HepG2 (cell line): ENCODE measurements at regions not wholly inside any gene's neighbourhood (a gene's known extent, or its start where the extent isn't known, plus 50 kb on each side); places are given as distances from the start of the nearest gene placed in this dataset.

Experiments
- ATAC-seq: fragments of 200-7000 bp; cut with Tn5 transposase; 3 replicates; pipeline ENCODE4 v1.9.1; 2020; ENCODE audit warnings: mild to moderate bottlenecking, moderate library complexity
- BruUV-seq: library from RNA; stranded (reverse); fragments of 400-500 nt; replicated peaks from 2 replicates; lab custom pipeline; 2021; lab: Mats Ljungman, UMichigan
- CTCF ChIA-PET: fragments of 300-600 bp; formaldehyde crosslinking; extraction: SDS; loops from one replicate; lab custom pipeline; 2021; ENCODE audit warnings: low total read pairs, inconsistent platforms, low intra/inter-chr PET ratio; lab: Yijun Ruan, JAX
- POLR2A ChIA-PET: fragments of 350-600 bp; sonication (Branson Sonifier 250); formaldehyde crosslinking; loops from one replicate; lab custom pipeline; 2020; ENCODE audit warnings: antibody characterized with exemption, inconsistent platforms; lab: Yijun Ruan, JAX
- DNase-seq: peaks from one replicate; pipeline ENCODE4 v3.0.0-alpha.2; 2015; ENCODE audit warnings: low spot score
- FAIRE-seq: peaks from 3 replicates; lab custom pipeline; 2011; peaks lifted over from hg19 to GRCh38; lab: Jason Lieb, UNC
- H2AFZ ChIP-seq: one replicate; pipeline ENCODE4 v1.6.1; 2011; ENCODE audit warnings: low read length, inconsistent platforms
- H3K27ac ChIP-seq: fragments of 300-600 bp; 3 replicates; pipeline ENCODE4 v1.8.0; 2011; ENCODE audit warnings: mixed run types, mild to moderate bottlenecking, mixed read lengths, low read length, inconsistent platforms; ENCODE audit not compliant: insufficient read depth; ENCODE audit errors: extremely low read length
- H3K27me3 ChIP-seq, 2 experiments: fragments of 200-600 bp in 1 of 2; 2 replicates in 1 of 2; 3 replicates in 1 of 2; pipeline versions ENCODE4 v1.6.0 to v1.8.0; 2011; ENCODE audit warnings: low read length in 2 of 2, mild to moderate bottlenecking in 2 of 2, moderate library complexity in 2 of 2, inconsistent platforms in 1 of 2; ENCODE audit not compliant: insufficient read depth in 2 of 2, control insufficient read depth in 1 of 2
- H3K36me3 ChIP-seq, 2 experiments: fragments of 200-600 bp in 1 of 2; replicated peaks in 1 of 2; 2 replicates in 1 of 2; 3 replicates in 1 of 2; pipeline versions ENCODE4 v1.5.1 to v1.8.0; 2011; ENCODE audit warnings: low read length in 2 of 2, inconsistent platforms in 1 of 2; ENCODE audit not compliant: insufficient read depth in 2 of 2, control insufficient read depth in 1 of 2
- H3K4me1 ChIP-seq: 2 replicates; pipeline ENCODE4 v1.5.1; 2012; ENCODE audit warnings: low read length, inconsistent platforms; ENCODE audit not compliant: insufficient read depth
- H3K4me2 ChIP-seq: 2 replicates; pipeline ENCODE4 v1.6.0; 2011; ENCODE audit warnings: low read depth, low read length, inconsistent platforms
- H3K4me3 ChIP-seq, 3 experiments: fragments of 200-600 bp in 1 of 3; sonication (generic), shearing (Covaris generic) in 1 of 3; replicated peaks in 1 of 3; 2 replicates each; pipeline ENCODE4 v1.5.1; 2011 to 2016; ENCODE audit warnings: low read length in 3 of 3, inconsistent platforms in 2 of 3, low read depth in 2 of 3, mild to moderate bottlenecking in 2 of 3, control low read depth in 1 of 3, mixed read lengths in 1 of 3; ENCODE audit not compliant: insufficient read depth in 1 of 3
- H3K79me2 ChIP-seq: one replicate; pipeline ENCODE4 v1.6.1; 2011; ENCODE audit warnings: low read length, inconsistent platforms; ENCODE audit not compliant: insufficient read depth
- H3K9ac ChIP-seq: 2 replicates; pipeline ENCODE4 v1.6.0; 2011; ENCODE audit warnings: mild to moderate bottlenecking, low read depth, low read length, inconsistent platforms; ENCODE audit not compliant: insufficient read depth
- H3K9me3 ChIP-seq: 2 replicates; pipeline ENCODE4 v1.5.1; 2012; ENCODE audit warnings: mild to moderate bottlenecking, low read length
- H4K20me1 ChIP-seq: 2 replicates; pipeline ENCODE4 v1.6.0; 2011; ENCODE audit warnings: inconsistent platforms, mild to moderate bottlenecking, low read length, moderate library complexity; ENCODE audit not compliant: insufficient read depth
- HIVEP1 ChIP-seq: sonication (generic); formaldehyde crosslinking; IDR thresholded peaks from 2 replicates; pipeline ENCODE4 v1.4.0; 2020; ENCODE audit warnings: mild to moderate bottlenecking, missing genetic modification reagents
- TBP ChIP-seq: sonication (generic); formaldehyde crosslinking; IDR thresholded peaks from 2 replicates; pipeline ENCODE4 v1.5.0; 2020; ENCODE audit warnings: missing genetic modification reagents
- THAP8 ChIP-seq: sonication (generic); formaldehyde crosslinking; IDR thresholded peaks from 2 replicates; pipeline ENCODE4 v1.5.1; 2020; ENCODE audit warnings: missing genetic modification reagents, mild to moderate bottlenecking, borderline replicate concordance
- ZFP36L1 ChIP-seq: sonication (generic); formaldehyde crosslinking; IDR thresholded peaks from 2 replicates; pipeline ENCODE4 v1.8.0; 2022; ENCODE audit warnings: mild to moderate bottlenecking, missing genetic modification reagents, moderate library complexity
- ZNF362 ChIP-seq: sonication (generic); formaldehyde crosslinking; IDR thresholded peaks from 2 replicates; pipeline ENCODE4 v1.4.0; 2020; ENCODE audit warnings: missing genetic modification reagents, mild to moderate bottlenecking, borderline replicate concordance
- ZNF772 ChIP-seq: sonication (generic); formaldehyde crosslinking; IDR thresholded peaks from 2 replicates; pipeline ENCODE4 v1.5.0; 2020; ENCODE audit warnings: mild to moderate bottlenecking, missing genetic modification reagents
- in situ Hi-C: cut with HindIII; loops from 2 replicates; pipeline ENCODE4 v1.10.0; 2017; ENCODE audit warnings: low pct_unique_long_range_greater_than_20kb; ENCODE audit not compliant: extremely low pct_ligation_motif_present
- intact Hi-C: fragments of 100-400 bp; cut with micrococcal nuclease; formaldehyde crosslinking; loops from one replicate; pipeline ENCODE4 v1.10.0; 2022; ENCODE audit not compliant: unreplicated experiment

- CTCF ChIA-PET: interaction anchor here (1.2 to 2.4 kb wide), 4 partner anchors 11 to 412 kb away, joined by 4 to 16 read pairs (median 8); no protein-coding TSS in a partner anchor
Measured at GRCh38 chr5:34485768-34486030, 170.4 kb upstream of the RAI14 start.

More at GRCh38 chr5:34485768-34486030, 170.4 kb upstream of the RAI14 start:
- intact Hi-C loops (loop anchor here (1.0 to 5.0 kb wide), 6 partner anchors 53 to 413 kb away; partner anchors contain the start of gene TTC23L), in situ Hi-C loops (loop anchor here (5.0 to 10.0 kb wide), 4 partner anchors 49 to 519 kb away; partner anchors contain the start of gene RAI14)
- Histone ChIP-seq H3K36me3 (no peaks in the 10 kb centered on the region), H3K27me3 (0 out of 5 replicates have a peak, but pooled peaks cover 0 to 7% of the 10 kb centered on the region in 2 experiments), H3K4me3 (no peak overlapping the region; a peak in 1 of 6 replicates), H3K79me2 (no peaks in the 10 kb centered on the region), H3K9ac (no peak overlapping the region), H3K4me1 (peaks cover 73% of the 10 kb centered on the region), H3K27ac (no peak overlapping the region), H4K20me1 (no peaks in the 10 kb centered on the region), H3K4me2 (peak overlapping the region; percentile 90; the same call in 1 of the 2 replicates), H2AFZ (no peak overlapping the region), H3K9me3 (no peaks in the 10 kb centered on the region)
- TF ChIP-seq ZFP36L1 (CRISPR knock-in tag) (no peak), TBP (CRISPR knock-in tag) (no peak), HIVEP1 (CRISPR knock-in tag) (no peak), THAP8 (CRISPR knock-in tag) (no peak), ZNF772 (CRISPR knock-in tag) (no peak), ZNF362 (CRISPR knock-in tag) (no peak)
- FAIRE-seq (peak; percentile 12), DNase-seq (no peak), ATAC-seq (no peak)
- POLR2A ChIA-PET: interaction anchor here (1.0 to 3.1 kb wide), 6 partner anchors 13 to 444 kb away, joined by 3 to 17 read pairs (median 4); partner anchors contain the start of genes BRIX1, DNAJC21, RAD1 and RAI14
- no TSS peak for BruUV-seq
